Ovary (tissue), 3 donors: ENCODE measurements at regions not wholly inside any gene's neighbourhood (a gene's known extent, or its start where the extent isn't known, plus 50 kb on each side); places are given as distances from the start of the nearest gene placed in this dataset.

Source experiments
- CTCF ChIP-seq, 3 donors: fragments of 450-650 bp in 2 of 3; fragments of 200-600 bp in 1 of 3; IDR thresholded peaks; one replicate each; pipeline versions ENCODE4 v1.5.1 to v1.8.0; 2016 to 2022; ENCODE audit warnings: antibody characterized with exemption in 3 of 3, mild to moderate bottlenecking in 1 of 3
- EP300 ChIP-seq: sonication (generic); formaldehyde crosslinking; IDR thresholded peaks from one replicate; pipeline ENCODE4 v1.6.1; 2017; ENCODE audit warnings: antibody characterized with exemption
- POLR2A ChIP-seq: fragments of 450-650 bp; IDR thresholded peaks from one replicate; pipeline ENCODE4 v1.6.1; 2017; ENCODE audit warnings: antibody characterized with exemption, mild to moderate bottlenecking, moderate library complexity
- donor health status: DM: no; HTN: no; CAD: no.

- no peak for TF ChIP-seq EP300
- no peak for TF ChIP-seq CTCF (IDR thresholded peaks at IDR 0.05)
- no peak for TF ChIP-seq POLR2A
These were observed 198.2 kb upstream of the NDUFV2 start for GRCh38 chr18:8904316-8904715.
